ENCODE measurements at regions not wholly inside any gene's neighbourhood (a gene's known extent, or its start where the extent isn't known, plus 50 kb on each side); places are given as distances from the start of the nearest gene placed in this dataset.
"Not testable (repeated sequence)": the region's sequence is repeated elsewhere in the genome, so short reads cannot be mapped to it uniquely, and the experiment has no call there.

GRCh38 chr6:28585335-28585734 is 59.7 kb downstream of the GPX5 start:
- DNase-seq: no peak

- no peak for DNase-seq
Observed at GRCh38 chr6:28586324-28586723, 60.6 kb downstream of the GPX5 start.

GRCh38 chr6:28586962-28587745 is 61.5 kb downstream of the GPX5 start:
- DNase-seq: peak; percentile 59

GRCh38 chr6:28587746-28588075 is 62.0 kb downstream of the GPX5 start:
- no peak for DNase-seq

GRCh38 chr6:28588666-28589065 is 63.0 kb downstream of the GPX5 start:
- DNase-seq: no peak

GRCh38 chr6:28589234-28589956 is 63.7 kb downstream of the GPX5 start:
- no peak for DNase-seq

GRCh38 chr6:28589957-28590349 is 64.3 kb downstream of the GPX5 start:
- DNase-seq: no peak

- no peak for DNase-seq
Observed at GRCh38 chr6:28597217-28597835, 71.6 kb downstream of the GPX5 start.

- DNase-seq: no peak
Observed at GRCh38 chr6:28597924-28598722, 72.4 kb downstream of the GPX5 start.

GRCh38 chr6:28598757-28599686 is 73.3 kb downstream of the GPX5 start:
- DNase-seq: no peak

- DNase-seq: no peak
Observed at GRCh38 chr6:28600245-28600644, 74.6 kb downstream of the GPX5 start.

GRCh38 chr6:28603891-28604290 is 78.2 kb downstream of the GPX5 start:
- no peak for DNase-seq

GRCh38 chr6:28606424-28607391 is 81.0 kb downstream of the GPX5 start:
- no peak for DNase-seq

GRCh38 chr6:28607990-28608389 is 82.3 kb downstream of the GPX5 start:
- DNase-seq: no peak

GRCh38 chr6:28609672-28610071 is 84.0 kb downstream of the GPX5 start:
- no peak for DNase-seq

- DNase-seq: no peak
Observed at GRCh38 chr6:28615616-28615954, 89.9 kb downstream of the GPX5 start.

GRCh38 chr6:28615955-28616747 is 90.5 kb downstream of the GPX5 start:
- no peak for DNase-seq

GRCh38 chr6:28618898-28619555 is 93.3 kb downstream of the GPX5 start:
- DNase-seq: no peak

GRCh38 chr6:28621268-28621667 is 95.6 kb downstream of the GPX5 start:
- not testable (repeated sequence) for DNase-seq

GRCh38 chr6:28623242-28623641 is 97.6 kb downstream of the GPX5 start:
- DNase-seq: not testable (repeated sequence)

Measured in activated CD8-positive, alpha-beta memory T cell treated with anti-CD3 and anti-CD28 coated beads, Interleukin-2, amount 50 U/mL, for 4 hours (primary cell).